DMS53 treated with DMSO at 0.1 percent for 48 hours (cell line): ENCODE measurements at regions not wholly inside any gene's neighbourhood (a gene's known extent, or its start where the extent isn't known, plus 50 kb on each side); places are given as distances from the start of the nearest gene placed in this dataset.

Source experiments
- DNase-seq: peaks from one replicate; lab custom pipeline; 2025; ENCODE audit not compliant: unreplicated experiment; lab: John Stamatoyannopoulos, UW

DNA sequence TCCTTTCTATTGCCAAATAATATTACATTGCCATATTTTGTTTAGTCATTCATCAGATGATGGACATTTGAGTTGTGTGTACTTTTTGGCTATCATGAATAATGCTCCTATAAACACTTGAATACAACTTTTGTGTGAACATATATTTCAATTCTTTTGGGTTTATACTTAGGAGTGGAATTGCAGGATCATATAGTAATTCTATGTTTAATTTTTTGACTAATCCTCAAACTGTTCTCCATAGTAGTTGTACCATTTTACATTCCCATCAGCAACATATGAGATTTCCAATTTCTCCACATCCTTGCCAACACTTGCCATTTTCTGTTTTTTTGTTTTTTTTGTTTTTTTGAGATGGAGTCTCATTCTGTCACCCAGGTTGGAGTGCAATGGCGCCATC is 87.2 kb downstream of the B3GNT2 start:
- DNase-seq: no peak

DNA sequence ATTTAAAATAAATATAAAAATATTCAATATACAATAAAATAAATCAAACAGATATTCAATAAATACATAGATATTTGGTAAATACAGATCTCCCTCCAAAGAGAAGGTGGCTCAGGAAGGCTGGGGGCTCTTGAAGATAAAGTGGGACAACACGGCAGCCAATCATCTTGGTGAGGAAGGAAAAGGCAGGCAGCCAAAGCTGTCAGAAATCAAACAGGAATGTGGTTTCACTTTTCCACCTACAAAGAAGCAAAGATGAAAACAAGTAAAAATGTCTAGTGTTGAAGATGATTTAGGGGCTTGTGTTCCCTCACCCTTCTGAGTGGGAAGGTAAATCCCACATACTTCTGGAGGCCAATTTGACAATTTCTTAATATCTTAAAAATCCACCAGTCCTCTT is 85.7 kb downstream of the B3GNT2 start:
- no peak for DNase-seq

DNA sequence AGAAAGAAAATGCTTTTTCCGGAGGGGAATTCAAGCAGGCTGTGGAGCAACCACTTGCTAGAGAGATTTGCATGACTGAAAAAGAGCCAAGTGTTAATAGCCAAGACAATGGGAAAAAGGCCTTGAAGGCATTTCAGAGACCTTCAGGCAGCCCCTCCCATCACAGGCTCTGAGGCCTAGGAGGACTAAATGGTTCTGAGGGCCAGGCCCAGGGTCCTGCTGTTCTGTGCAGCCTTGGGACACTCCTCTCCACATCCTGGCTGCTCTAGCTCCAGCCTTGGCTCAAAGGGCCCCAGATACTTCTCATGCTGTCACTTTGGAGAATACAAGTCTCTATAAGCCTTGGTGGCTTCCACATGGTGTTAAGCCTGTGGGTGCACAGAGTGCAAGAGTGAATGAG is 81.8 kb downstream of the B3GNT2 start:
- DNase-seq: no peak
